Jurkat, Clone E6-1 (cell line): ENCODE measurements at regions not wholly inside any gene's neighbourhood (a gene's known extent, or its start where the extent isn't known, plus 50 kb on each side); places are given as distances from the start of the nearest gene placed in this dataset.
"Not testable (repeated sequence)": the region's sequence is repeated elsewhere in the genome, so short reads cannot be mapped to it uniquely, and the experiment has no call there.

Source experiments
- DNase-seq: peaks from one replicate; pipeline ENCODE4 v3.0.0-alpha.2; 2011; ENCODE audit warnings: low read depth, low spot score
- H3K4me3 ChIP-seq: 2 replicates; pipeline ENCODE4 v1.5.1; 2011; ENCODE audit warnings: mild to moderate bottlenecking, low read length, control low read depth, moderate library complexity

GRCh38 chr1:66424530-66424929, 109.4 kb upstream of the SGIP1 start:
- DNase-seq, H3K4me3 ChIP-seq: not testable (repeated sequence)

- H3K4me3 ChIP-seq = no peak overlapping the region
- DNase-seq = peak; percentile 42
Measured at GRCh38 chr1:66426239-66426853, 107.6 kb upstream of the SGIP1 start.

DNA sequence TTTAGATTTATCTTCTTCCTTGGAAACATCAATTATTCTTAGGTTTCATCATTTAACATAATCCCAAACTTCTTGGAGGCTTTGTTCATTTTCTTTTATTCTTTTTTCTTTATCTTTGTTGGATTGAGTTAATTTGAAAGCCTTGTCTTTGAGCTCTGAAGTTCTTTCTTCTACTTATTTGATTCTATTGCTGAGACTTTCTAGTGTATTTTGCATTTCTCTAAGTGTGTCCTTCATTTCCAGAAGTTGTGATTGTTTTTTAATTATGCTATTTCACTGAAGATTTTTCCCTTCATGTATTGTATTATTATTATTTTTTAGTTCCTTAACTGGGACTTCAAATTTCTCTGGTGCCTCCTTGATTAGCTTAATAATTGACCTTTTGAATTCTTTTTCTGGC, 103.1 kb upstream of the SGIP1 start:
- DNase-seq, H3K4me3 ChIP-seq: not testable (repeated sequence)

DNA sequence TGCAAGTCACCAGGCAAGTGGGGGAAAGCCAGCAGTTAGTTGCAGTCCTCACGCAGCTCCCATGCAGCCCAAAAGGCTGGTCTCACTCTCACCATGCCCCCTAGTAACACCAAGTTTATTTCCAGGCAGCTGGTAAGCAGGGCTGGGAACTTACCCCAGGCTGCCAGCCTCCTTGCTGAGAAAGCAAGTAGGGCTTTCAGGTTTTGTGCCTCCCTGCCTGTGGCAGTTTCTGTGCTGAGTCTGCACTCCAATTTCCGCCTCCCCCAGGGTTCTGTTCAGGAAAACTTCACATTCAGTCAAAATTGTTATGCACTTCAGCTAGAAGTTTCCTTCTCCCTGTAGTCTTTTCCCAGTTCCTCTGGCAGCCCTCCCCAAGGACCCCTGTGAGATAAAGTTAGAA, 102.0 kb upstream of the SGIP1 start:
- H3K4me3 ChIP-seq = no peak overlapping the region
- DNase-seq = no peak

DNA sequence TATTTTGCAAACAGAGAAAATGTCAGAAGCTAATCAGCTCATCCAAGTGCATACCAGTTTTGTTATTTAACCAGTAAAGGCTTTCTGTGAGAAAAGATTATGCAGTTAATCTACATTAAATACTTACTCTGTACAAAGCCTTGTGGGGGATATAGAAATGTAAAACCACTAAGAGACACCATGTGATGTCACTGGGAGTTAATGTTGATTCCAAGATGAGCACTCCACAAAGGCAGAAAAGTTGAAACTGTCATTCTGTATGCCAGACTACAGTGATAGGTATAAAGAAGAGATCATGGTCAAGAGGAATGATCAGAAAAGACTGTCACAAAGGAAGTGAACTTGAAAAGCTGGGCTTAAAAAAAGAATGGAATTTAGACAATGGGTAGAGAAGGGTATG, 100.3 kb upstream of the SGIP1 start:
- DNase-seq = no peak
- no peak overlapping the region for H3K4me3 ChIP-seq

DNA sequence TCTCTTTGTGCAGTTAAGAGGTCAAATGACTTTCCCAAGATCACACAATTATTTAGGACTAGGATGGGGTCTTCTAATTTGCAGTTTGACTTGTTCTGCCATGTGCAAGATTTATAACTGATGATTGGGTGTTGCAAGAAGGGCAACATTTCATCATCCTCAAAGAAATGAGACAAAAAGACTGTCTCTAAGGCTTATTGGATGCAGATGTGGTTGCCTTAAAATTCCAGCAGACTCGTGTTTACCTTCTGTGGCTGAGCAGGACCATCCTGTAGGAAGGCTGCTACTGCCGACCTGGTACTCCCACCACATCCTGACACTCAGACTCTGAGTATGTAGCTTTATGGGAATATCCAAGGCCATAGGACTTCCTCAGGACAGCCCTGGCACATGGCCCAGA, 99.9 kb upstream of the SGIP1 start:
- no peak for DNase-seq
- no peak overlapping the region for H3K4me3 ChIP-seq

DNA sequence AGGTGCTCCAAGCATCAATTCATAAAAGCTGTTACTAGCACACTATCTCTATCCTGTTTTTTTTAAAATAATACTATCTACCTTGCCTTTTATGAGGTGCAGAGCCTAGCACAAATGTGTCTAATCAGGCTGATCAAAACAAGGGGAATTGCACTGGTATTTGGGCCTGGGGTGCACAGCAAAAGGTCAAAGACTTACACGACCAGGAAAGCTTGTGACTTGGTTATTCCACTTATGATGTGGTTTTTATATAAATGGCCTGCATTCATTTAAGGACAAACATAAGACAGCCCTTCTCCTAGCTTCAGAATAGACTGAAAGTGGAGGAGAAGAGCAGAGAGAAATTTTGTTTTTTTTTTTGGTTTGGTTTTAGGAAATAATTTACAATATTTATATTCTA, 98.4 kb upstream of the SGIP1 start:
- H3K4me3 ChIP-seq = no peak overlapping the region
- DNase-seq = no peak

- H3K4me3 ChIP-seq = no peak overlapping the region
- peak; percentile 17 for DNase-seq
Measured at GRCh38 chr1:66436378-66437135, 97.4 kb upstream of the SGIP1 start.

GRCh38 chr1:66437136-66437401, 96.9 kb upstream of the SGIP1 start:
- H3K4me3 ChIP-seq = no peak overlapping the region
- no peak for DNase-seq

- DNase-seq = no peak
- H3K4me3 ChIP-seq = no peak overlapping the region
Measured at GRCh38 chr1:66438062-66438461, 95.9 kb upstream of the SGIP1 start.

- no peak for DNase-seq
- no peak overlapping the region for H3K4me3 ChIP-seq
Measured at GRCh38 chr1:66438501-66438900, 95.5 kb upstream of the SGIP1 start.

DNA sequence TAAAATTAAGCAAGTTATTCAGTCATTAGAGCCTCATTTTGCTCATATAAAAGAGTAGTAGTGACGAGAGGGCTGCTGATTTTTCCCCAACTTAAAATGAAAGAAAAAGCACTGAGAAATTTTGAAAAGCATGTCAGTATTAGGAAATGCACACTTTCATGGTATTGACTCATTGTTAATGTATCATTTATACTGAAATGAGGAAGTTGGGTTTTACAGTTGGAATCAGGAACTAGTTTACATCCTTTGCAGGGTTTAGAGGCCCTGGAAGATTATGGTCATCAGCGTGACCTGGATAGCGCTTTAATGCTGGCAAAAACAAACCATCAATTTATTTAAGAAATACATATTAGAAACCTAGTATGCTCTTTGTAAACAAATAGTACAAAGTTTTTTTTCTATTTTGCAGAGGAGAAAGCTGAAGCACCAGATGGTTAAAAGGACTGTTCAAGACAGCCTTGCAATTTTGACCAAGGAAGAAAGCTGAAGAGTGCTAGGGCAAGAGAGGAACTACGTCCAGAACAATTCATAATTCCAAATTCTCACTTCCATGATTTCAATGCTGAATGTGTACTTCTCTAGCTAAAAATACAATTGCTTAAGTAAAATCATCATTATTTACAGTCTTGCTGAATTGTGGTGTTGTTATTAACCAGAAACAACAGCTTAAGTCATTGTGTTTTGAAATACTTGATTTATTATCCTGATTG, 94.8 kb upstream of the SGIP1 start:
- no peak overlapping the region for H3K4me3 ChIP-seq
- no peak for DNase-seq

DNA sequence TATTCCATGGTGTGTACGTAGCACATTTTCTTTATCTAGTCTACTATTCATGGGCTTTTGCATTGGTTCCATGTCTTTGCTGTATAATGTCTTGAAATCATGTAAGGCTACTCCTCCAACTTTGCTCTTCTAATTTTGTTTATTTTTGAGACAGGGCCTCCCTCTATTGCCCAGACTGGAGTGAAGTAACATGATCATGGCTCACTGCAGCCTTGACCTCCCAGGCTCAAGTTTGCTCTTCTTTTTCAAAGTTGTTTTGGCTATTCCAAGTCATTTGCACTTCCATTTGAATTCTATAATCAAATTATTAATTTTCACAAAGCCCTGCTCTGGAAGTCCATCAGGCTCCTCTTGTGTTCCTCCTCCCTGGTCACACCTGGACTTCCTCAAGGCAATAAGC, 90.2 kb upstream of the SGIP1 start:
- DNase-seq = no peak
- no peak overlapping the region for H3K4me3 ChIP-seq

GRCh38 chr1:66444438-66445265, 89.3 kb upstream of the SGIP1 start:
- no peak for DNase-seq
- no peak overlapping the region for H3K4me3 ChIP-seq

- H3K4me3 ChIP-seq = no peak overlapping the region
Measured at GRCh38 chr1:66445492-66446181, 88.3 kb upstream of the SGIP1 start.

GRCh38 chr1:66446261-66447001, 87.5 kb upstream of the SGIP1 start:
- H3K4me3 ChIP-seq = no peak overlapping the region
- peak; percentile 75 for DNase-seq

More at GRCh38 chr1:66445492-66446181, 88.3 kb upstream of the SGIP1 start:
- peak; percentile 42 for DNase-seq

- no peak for DNase-seq
- H3K4me3 ChIP-seq = no peak overlapping the region
Measured at GRCh38 chr1:66450043-66450514, 83.9 kb upstream of the SGIP1 start.

GRCh38 chr1:66450847-66451246, 83.1 kb upstream of the SGIP1 start:
- no peak for DNase-seq
- no peak overlapping the region for H3K4me3 ChIP-seq
